A673 (cell line): ENCODE measurements at regions not wholly inside any gene's neighbourhood (a gene's known extent, or its start where the extent isn't known, plus 50 kb on each side); places are given as distances from the start of the nearest gene placed in this dataset.

Experiments used
- BruUV-seq: library from RNA; stranded (reverse); fragments of 400-500 nt; replicated peaks from 2 replicates; lab custom pipeline; 2021; lab: Mats Ljungman, UMichigan
- CTCF ChIA-PET: fragments of 300-600 bp; sonication (Branson Sonifier 250); formaldehyde crosslinking; loops from one replicate; lab custom pipeline; 2022; ENCODE audit warnings: antibody characterized with exemption; lab: Charles Lee
- POLR2A ChIA-PET: fragments of 300-600 bp; sonication (Branson Sonifier 250); formaldehyde crosslinking; loops from one replicate; lab custom pipeline; 2022; ENCODE audit warnings: antibody characterized with exemption; ENCODE audit not compliant: low non-redundant PET; lab: Charles Lee
- DNase-seq: peaks from one replicate; pipeline ENCODE4 v3.0.0-alpha.2; 2015; ENCODE audit warnings: low spot score
- H3K27ac ChIP-seq: fragments of 200-600 bp; sonication (generic); 2 replicates; pipeline ENCODE4 v1.5.1; 2016; ENCODE audit warnings: mixed run types, low read depth, mild to moderate bottlenecking, mixed read lengths, antibody characterized with exemption, low read length; ENCODE audit not compliant: poor library complexity, severe bottlenecking
- H3K27me3 ChIP-seq: fragments of 200-600 bp; sonication (generic); replicated peaks from 2 replicates; pipeline ENCODE4 v1.6.1; 2017; ENCODE audit warnings: mixed run types, low read depth, mild to moderate bottlenecking, mixed read lengths, antibody characterized with exemption, low read length; ENCODE audit not compliant: insufficient read depth, poor library complexity
- H3K36me3 ChIP-seq: fragments of 200-600 bp; sonication (generic); 2 replicates; pipeline ENCODE4 v1.6.1; 2016; ENCODE audit warnings: mixed run types, mild to moderate bottlenecking, mixed read lengths, antibody characterized with exemption, low read length; ENCODE audit not compliant: insufficient read depth, poor library complexity, severe bottlenecking
- H3K4me1 ChIP-seq: fragments of 200-600 bp; sonication (generic); 2 replicates; pipeline ENCODE4 v1.6.1; 2017; ENCODE audit warnings: mixed run types, mild to moderate bottlenecking, mixed read lengths, antibody characterized with exemption, low read length; ENCODE audit not compliant: insufficient read depth, poor library complexity, severe bottlenecking
- H3K4me3 ChIP-seq: fragments of 200-600 bp; sonication (generic); 2 replicates; pipeline ENCODE4 v1.5.1; 2016; ENCODE audit warnings: low read depth, mixed run types, mild to moderate bottlenecking, mixed read lengths, low read length; ENCODE audit not compliant: poor library complexity, severe bottlenecking
- H3K9me3 ChIP-seq: fragments of 200-600 bp; sonication (generic); 2 replicates; pipeline ENCODE4 v1.6.1; 2016; ENCODE audit warnings: mixed run types, low read depth, mild to moderate bottlenecking, mixed read lengths, antibody characterized with exemption, low read length; ENCODE audit not compliant: poor library complexity, severe bottlenecking
- CTCF ChIP-seq: fragments of 300-800, 200-600 bp; sonication (generic); conservative IDR thresholded peaks from 2 replicates; pipeline ENCODE4 v1.5.1; 2017; ENCODE audit warnings: low read depth, mild to moderate bottlenecking, antibody characterized with exemption, low read length, moderate library complexity, mixed read lengths
- EZH2 ChIP-seq: fragments of 200-600 bp; sonication (generic); IDR thresholded peaks from 2 replicates; pipeline ENCODE4 v1.6.1; 2017; ENCODE audit warnings: borderline replicate concordance, low read depth, mild to moderate bottlenecking, mixed read lengths, antibody characterized with exemption, low read length; ENCODE audit not compliant: poor library complexity, severe bottlenecking
- intact Hi-C: fragments of 100-400 bp; cut with micrococcal nuclease; formaldehyde crosslinking; loops from one replicate; pipeline ENCODE4 v1.10.0; 2022; ENCODE audit not compliant: unreplicated experiment

GRCh38 chr3:189419683-189420082, 211.5 kb upstream of the TP63 start:
- CTCF ChIA-PET, result no interaction called here
- H3K27ac ChIP-seq, result no peak overlapping the region
- H3K36me3 ChIP-seq, result no peaks in the 10 kb centered on the region
- no peak for DNase-seq
- intact Hi-C loops, result no loop called here
- POLR2A ChIA-PET, result no interaction called here
- TF ChIP-seq CTCF (no peak), EZH2 (no peak)
- BruUV-seq, result no TSS peak
- no peaks in the 10 kb centered on the region for H3K27me3 ChIP-seq
- H3K9me3 ChIP-seq, result no peaks in the 10 kb centered on the region
- no peak overlapping the region for H3K4me3 ChIP-seq
- H3K4me1 ChIP-seq, result peaks cover 5% of the 10 kb centered on the region

GRCh38 chr3:189424922-189425321, 206.3 kb upstream of the TP63 start:
- no TSS peak for BruUV-seq
- intact Hi-C loops, result no loop called here
- Histone ChIP-seq H3K36me3 (peaks cover 3% of the 10 kb centered on the region), H3K27ac (peak overlapping the region; percentile 45), H3K27me3 (no peaks in the 10 kb centered on the region), H3K4me3 (no peak overlapping the region), H3K4me1 (peaks cover 23% of the 10 kb centered on the region), H3K9me3 (no peaks in the 10 kb centered on the region)
- POLR2A ChIA-PET, result no interaction called here
- TF ChIP-seq CTCF (no peak), EZH2 (no peak)
- peak; percentile 54 for DNase-seq
- CTCF ChIA-PET, result no interaction called here

GRCh38 chr3:189429019-189429418, 202.2 kb upstream of the TP63 start:
- H3K36me3 ChIP-seq, result peaks cover 3% of the 10 kb centered on the region
- intact Hi-C loops, result no loop called here
- H3K4me3 ChIP-seq, result no peak overlapping the region
- peaks cover 23% of the 10 kb centered on the region for H3K4me1 ChIP-seq
- H3K27ac ChIP-seq, result peak overlapping the region; percentile 8
- POLR2A ChIA-PET, result interaction anchor here (0.7 kb wide), 1 partner anchor 20 kb away, joined by 7 read pairs; no protein-coding TSS in a partner anchor
- no peaks in the 10 kb centered on the region for H3K27me3 ChIP-seq
- no TSS peak for BruUV-seq
- TF ChIP-seq CTCF (no peak), EZH2 (no peak)
- peaks cover 5% of the 10 kb centered on the region for H3K9me3 ChIP-seq
- DNase-seq, result peak; percentile 32
- CTCF ChIA-PET, result no interaction called here
